ENCODE measurements at regions not wholly inside any gene's neighbourhood (a gene's known extent, or its start where the extent isn't known, plus 50 kb on each side); places are given as distances from the start of the nearest gene placed in this dataset.
"Not testable (repeated sequence)": the region's sequence is repeated elsewhere in the genome, so short reads cannot be mapped to it uniquely, and the experiment has no call there.

DNA sequence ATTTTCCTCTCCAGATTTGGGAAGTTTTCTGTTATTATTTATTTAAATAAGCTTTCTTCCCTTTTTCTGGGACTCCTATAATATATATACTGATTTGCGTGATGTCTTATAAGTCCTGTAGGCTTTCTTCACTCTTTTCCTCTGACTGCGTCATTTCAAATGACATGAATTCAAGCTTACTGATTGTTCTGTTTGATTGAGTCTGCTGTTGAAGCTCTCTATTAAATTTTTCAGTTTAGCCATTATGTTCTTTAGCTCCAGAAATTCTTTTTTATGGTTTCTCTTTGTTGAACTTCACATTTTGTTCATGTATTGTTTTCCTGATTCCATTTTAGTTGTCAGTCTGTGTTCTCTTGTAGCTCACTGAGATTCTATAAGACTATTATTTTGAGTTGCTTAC lies 135.8 kb upstream of the PRR23C start:
- Histone ChIP-seq H3K9me3 (ENCODE audit: insufficient read depth, low read length) (peaks cover 12% of the 10 kb centered on the region; the same call in 1 of the 2 replicates), H3K4me1 (ENCODE audit: insufficient read depth, insufficient read length) (peaks cover under 1% of the 10 kb centered on the region), H3K9ac (ENCODE audit: insufficient read length, low read depth) (no peak overlapping the region), H3K4me3 (ENCODE audit: insufficient read length, low read depth) (no peak overlapping the region), H3K27me3 (ENCODE audit: insufficient read depth, insufficient read length) (no peaks in the 10 kb centered on the region), H3K36me3 (ENCODE audit: insufficient read depth, insufficient read length, low read length) (no peaks in the 10 kb centered on the region)
- DNase-seq (ENCODE audit: low read depth, low spot score): no peak
- no peak for TF ChIP-seq YY1 (IDR thresholded peaks at IDR 0.05; ENCODE audit: insufficient read depth, insufficient read length)
- TF ChIP-seq SUZ12 (IDR thresholded peaks at IDR 0.05; ENCODE audit: extremely low read depth, insufficient read depth, insufficient read length): no peak
- no peak for TF ChIP-seq ZNF274 (IDR thresholded peaks at IDR 0.05; ENCODE audit: low read depth, low read length)

DNA sequence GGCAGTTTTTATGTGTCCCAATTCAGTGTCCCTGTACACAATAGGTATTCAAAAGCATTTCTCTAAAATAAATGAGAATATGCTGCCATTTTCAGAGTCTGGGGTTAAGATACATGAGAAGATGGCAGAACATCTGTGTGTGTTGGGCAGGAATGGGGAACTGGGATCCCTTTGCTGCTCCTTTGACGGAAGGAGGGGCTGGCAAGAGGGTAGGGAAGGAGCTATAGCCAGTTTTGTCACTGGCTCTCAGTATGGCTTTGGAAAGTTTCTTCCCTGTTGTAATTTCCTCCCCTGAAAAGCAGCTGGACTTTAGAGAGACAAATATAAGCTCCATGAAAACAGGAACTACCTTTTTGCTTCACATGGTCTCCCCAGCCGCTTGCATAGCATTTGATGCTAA lies 137.5 kb upstream of the PRR23C start:
- Histone ChIP-seq H3K27me3 (ENCODE audit: insufficient read depth, insufficient read length) (no peaks in the 10 kb centered on the region), H3K9me3 (ENCODE audit: insufficient read depth, low read length) (peaks cover 12% of the 10 kb centered on the region; the same call in 1 of the 2 replicates), H3K4me1 (ENCODE audit: insufficient read depth, insufficient read length) (peaks cover 7% of the 10 kb centered on the region), H3K36me3 (ENCODE audit: insufficient read depth, insufficient read length, low read length) (no peaks in the 10 kb centered on the region), H3K4me3 (ENCODE audit: insufficient read length, low read depth) (no peak overlapping the region), H3K9ac (ENCODE audit: insufficient read length, low read depth) (no peak overlapping the region)
- TF ChIP-seq SUZ12 (IDR thresholded peaks at IDR 0.05; ENCODE audit: extremely low read depth, insufficient read depth, insufficient read length) (no peak), ZNF274 (IDR thresholded peaks at IDR 0.05; ENCODE audit: low read depth, low read length) (no peak)
- DNase-seq (ENCODE audit: low read depth, low spot score): no peak

DNA sequence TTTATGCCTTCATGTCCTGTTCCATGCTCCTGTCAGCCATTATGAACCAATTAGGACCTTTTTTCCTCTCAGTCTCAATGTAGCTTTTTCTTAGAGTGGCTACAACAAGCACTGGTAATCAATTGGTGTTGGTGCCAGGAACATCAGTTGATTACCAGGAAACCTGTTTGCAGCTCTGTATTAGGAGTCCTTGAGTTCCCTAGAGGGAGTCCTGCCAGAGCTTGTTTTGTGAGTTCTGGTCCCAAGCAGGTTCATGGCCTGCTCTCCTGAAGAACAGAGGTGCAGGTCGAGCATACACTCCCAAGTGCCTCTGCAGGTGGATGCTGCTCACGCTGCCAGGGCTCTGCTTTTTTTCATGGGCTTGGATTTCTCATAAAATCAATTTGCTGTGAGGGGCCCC lies 137.9 kb upstream of the PRR23C start:
- Histone ChIP-seq H3K27me3 (ENCODE audit: insufficient read depth, insufficient read length) (no peaks in the 10 kb centered on the region), H3K4me3 (ENCODE audit: insufficient read length, low read depth) (no peak overlapping the region), H3K4me1 (ENCODE audit: insufficient read depth, insufficient read length) (peaks cover 7% of the 10 kb centered on the region), H3K9ac (ENCODE audit: insufficient read length, low read depth) (no peak overlapping the region), H3K36me3 (ENCODE audit: insufficient read depth, insufficient read length, low read length) (no peaks in the 10 kb centered on the region), H3K9me3 (ENCODE audit: insufficient read depth, low read length) (peaks cover 12% of the 10 kb centered on the region)
- DNase-seq (ENCODE audit: low read depth, low spot score): no peak
- TF ChIP-seq SUZ12 (IDR thresholded peaks at IDR 0.05; ENCODE audit: extremely low read depth, insufficient read depth, insufficient read length) (no peak), YY1 (IDR thresholded peaks at IDR 0.05; ENCODE audit: insufficient read depth, insufficient read length) (no peak), ZNF274 (IDR thresholded peaks at IDR 0.05; ENCODE audit: low read depth, low read length) (no peak)

DNA sequence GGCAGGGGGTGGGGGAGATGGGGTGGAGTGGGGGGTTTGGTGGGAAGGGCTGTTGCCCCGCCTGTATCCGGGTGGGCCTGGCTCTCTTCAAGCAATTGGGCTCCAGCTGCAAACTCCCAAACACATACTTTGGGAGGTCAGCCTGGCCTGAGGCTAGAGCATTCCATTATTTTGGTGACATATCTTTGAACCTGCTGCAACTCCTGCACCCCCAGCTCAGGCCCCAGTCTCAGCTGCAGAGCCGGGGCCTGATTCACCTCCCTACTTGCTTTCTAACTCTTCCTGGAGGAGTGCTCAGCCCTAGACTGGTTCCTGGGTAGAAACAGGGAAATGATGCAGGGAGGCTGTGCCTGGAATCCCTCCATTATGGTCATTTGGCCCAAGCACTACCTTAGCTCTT lies 140.8 kb upstream of the PRR23C start:
- Histone ChIP-seq H3K4me1 (ENCODE audit: insufficient read depth, insufficient read length) (peaks cover 7% of the 10 kb centered on the region), H3K36me3 (ENCODE audit: insufficient read depth, insufficient read length, low read length) (no peaks in the 10 kb centered on the region), H3K9me3 (ENCODE audit: insufficient read depth, low read length) (peaks cover 3% of the 10 kb centered on the region; the same call in 1 of the 2 replicates), H3K9ac (ENCODE audit: insufficient read length, low read depth) (no peak overlapping the region), H3K27me3 (ENCODE audit: insufficient read depth, insufficient read length) (no peaks in the 10 kb centered on the region), H3K4me3 (ENCODE audit: insufficient read length, low read depth) (no peak overlapping the region)
- no peak for DNase-seq (ENCODE audit: low read depth, low spot score)
- TF ChIP-seq SUZ12 (IDR thresholded peaks at IDR 0.05; ENCODE audit: extremely low read depth, insufficient read depth, insufficient read length): no peak
- no peak for TF ChIP-seq ZNF274 (IDR thresholded peaks at IDR 0.05; ENCODE audit: low read depth, low read length)
- TF ChIP-seq YY1 (IDR thresholded peaks at IDR 0.05; ENCODE audit: insufficient read depth, insufficient read length): no peak

DNA sequence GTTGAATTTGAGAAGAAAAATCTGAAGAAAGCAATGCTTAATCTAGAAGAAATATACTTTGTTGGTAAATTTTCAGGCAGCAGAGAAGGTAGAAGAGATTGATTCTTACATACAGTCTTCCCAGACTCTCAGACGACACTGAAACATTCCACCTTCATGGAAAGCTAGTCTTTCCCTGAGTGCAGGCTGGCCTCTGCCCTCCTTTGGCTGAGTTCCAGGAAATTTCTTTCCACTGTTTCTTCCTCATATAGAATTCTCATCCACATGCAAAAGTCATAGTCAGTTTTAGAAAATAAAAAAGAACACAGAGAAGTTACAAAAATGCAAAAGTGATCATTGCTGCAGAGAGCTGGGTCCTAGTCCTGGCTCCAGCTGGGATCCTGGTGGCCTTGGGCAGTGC lies 142.5 kb upstream of the PRR23C start:
- no peak for DNase-seq (ENCODE audit: low read depth, low spot score)
- Histone ChIP-seq H3K4me1 (ENCODE audit: insufficient read depth, insufficient read length) (peaks cover 7% of the 10 kb centered on the region), H3K4me3 (ENCODE audit: insufficient read length, low read depth) (no peak overlapping the region), H3K9me3 (ENCODE audit: insufficient read depth, low read length) (no peaks in the 10 kb centered on the region; the same call in 1 of the 2 replicates), H3K27me3 (ENCODE audit: insufficient read depth, insufficient read length) (no peaks in the 10 kb centered on the region), H3K9ac (ENCODE audit: insufficient read length, low read depth) (no peak overlapping the region), H3K36me3 (ENCODE audit: insufficient read depth, insufficient read length, low read length) (no peaks in the 10 kb centered on the region)
- TF ChIP-seq ZNF274 (IDR thresholded peaks at IDR 0.05; ENCODE audit: low read depth, low read length) (no peak), YY1 (IDR thresholded peaks at IDR 0.05; ENCODE audit: insufficient read depth, insufficient read length) (no peak), SUZ12 (IDR thresholded peaks at IDR 0.05; ENCODE audit: extremely low read depth, insufficient read depth, insufficient read length) (no peak)

DNA sequence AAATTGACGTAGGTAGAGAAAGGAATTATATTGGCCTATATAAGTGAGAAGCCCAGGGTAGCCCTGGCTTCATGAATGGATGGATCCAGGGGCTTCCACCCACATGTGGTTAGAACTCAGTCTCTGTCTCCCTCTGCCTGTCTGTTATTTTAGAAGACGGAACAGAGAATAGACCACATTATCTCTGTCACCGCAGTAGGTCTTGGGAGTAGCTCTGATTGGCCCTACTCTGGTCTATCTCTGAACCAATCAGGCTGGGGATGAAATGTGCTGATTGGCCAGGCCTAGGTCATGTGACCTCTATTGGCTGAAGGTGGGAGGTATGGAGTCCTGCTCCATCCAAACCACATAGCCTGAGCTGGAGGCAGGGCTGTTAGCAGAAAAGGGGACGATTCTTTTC lies 143.0 kb upstream of the PRR23C start:
- TF ChIP-seq YY1 (IDR thresholded peaks at IDR 0.05; ENCODE audit: insufficient read depth, insufficient read length) (no peak), ZNF274 (IDR thresholded peaks at IDR 0.05; ENCODE audit: low read depth, low read length) (no peak), SUZ12 (IDR thresholded peaks at IDR 0.05; ENCODE audit: extremely low read depth, insufficient read depth, insufficient read length) (no peak)
- Histone ChIP-seq H3K4me3 (ENCODE audit: insufficient read length, low read depth) (no peak overlapping the region), H3K9ac (ENCODE audit: insufficient read length, low read depth) (no peak overlapping the region), H3K4me1 (ENCODE audit: insufficient read depth, insufficient read length) (peaks cover 7% of the 10 kb centered on the region), H3K27me3 (ENCODE audit: insufficient read depth, insufficient read length) (no peaks in the 10 kb centered on the region), H3K36me3 (ENCODE audit: insufficient read depth, insufficient read length, low read length) (no peaks in the 10 kb centered on the region), H3K9me3 (ENCODE audit: insufficient read depth, low read length) (no peaks in the 10 kb centered on the region; the same call in 1 of the 2 replicates)
- DNase-seq (ENCODE audit: low read depth, low spot score): no peak

DNA sequence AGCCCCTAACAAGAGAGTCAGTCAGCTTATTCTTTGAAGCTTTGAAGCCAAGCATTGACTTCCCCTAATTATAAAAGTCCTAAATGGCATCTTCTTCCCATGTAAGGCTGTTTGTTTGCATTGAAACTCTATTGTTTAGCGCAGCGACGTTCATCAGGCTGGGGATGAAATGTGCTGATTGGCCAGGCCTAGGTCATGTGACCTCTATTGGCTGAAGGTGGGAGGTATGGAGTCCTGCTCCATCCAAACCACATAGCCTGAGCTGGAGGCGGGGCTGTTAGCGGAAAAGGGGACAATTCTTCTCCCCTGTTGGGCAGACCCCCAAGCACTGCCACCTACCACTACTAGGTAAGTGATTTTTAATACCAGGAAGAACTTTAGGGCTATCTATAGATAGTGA lies 145.3 kb upstream of the PRR23C start:
- no peak overlapping the region for H3K9ac ChIP-seq (ENCODE audit: insufficient read length, low read depth)
- no peaks in the 10 kb centered on the region; the same call in 1 of the 2 replicates for H3K9me3 ChIP-seq (ENCODE audit: insufficient read depth, low read length)
- DNase-seq (ENCODE audit: low read depth, low spot score): no peak
- no peak for TF ChIP-seq SUZ12 (IDR thresholded peaks at IDR 0.05; ENCODE audit: extremely low read depth, insufficient read depth, insufficient read length)
- TF ChIP-seq ZNF274 (IDR thresholded peaks at IDR 0.05; ENCODE audit: low read depth, low read length): no peak
- TF ChIP-seq YY1 (IDR thresholded peaks at IDR 0.05; ENCODE audit: insufficient read depth, insufficient read length): no peak
- no peaks in the 10 kb centered on the region for H3K27me3 ChIP-seq (ENCODE audit: insufficient read depth, insufficient read length)
- H3K4me1 ChIP-seq (ENCODE audit: insufficient read depth, insufficient read length): peaks cover 7% of the 10 kb centered on the region
- H3K4me3 ChIP-seq (ENCODE audit: insufficient read length, low read depth): no peak overlapping the region
- H3K36me3 ChIP-seq (ENCODE audit: insufficient read depth, insufficient read length, low read length): no peaks in the 10 kb centered on the region

DNA sequence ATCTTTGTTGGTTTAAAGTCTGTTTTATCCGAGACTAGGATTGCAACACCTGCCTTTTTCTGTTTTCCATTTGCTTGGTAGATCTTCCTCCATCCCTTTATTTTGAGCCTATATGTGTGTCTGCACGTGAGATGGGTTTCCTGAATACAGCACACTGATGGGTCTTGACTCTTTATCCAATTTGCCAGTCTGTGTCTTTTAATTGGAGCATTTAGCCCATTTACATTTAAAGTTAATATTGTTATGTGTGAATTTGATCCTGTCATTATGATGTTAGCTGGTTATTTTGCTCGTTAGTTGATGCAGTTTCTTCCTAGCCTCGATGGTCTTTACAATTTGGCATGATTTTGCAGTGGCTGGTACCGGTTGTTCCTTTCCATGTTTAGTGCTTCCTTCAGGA lies 149.4 kb upstream of the MRPS22 start:
- H3K4me3 ChIP-seq (ENCODE audit: insufficient read length, low read depth); DNase-seq (ENCODE audit: low read depth, low spot score); H3K27me3 ChIP-seq (ENCODE audit: insufficient read depth, insufficient read length); H3K36me3 ChIP-seq (ENCODE audit: insufficient read depth, insufficient read length, low read length); H3K9ac ChIP-seq (ENCODE audit: insufficient read length, low read depth); H3K4me1 ChIP-seq (ENCODE audit: insufficient read depth, insufficient read length): not testable (repeated sequence)
- H3K9me3 ChIP-seq (ENCODE audit: insufficient read depth, low read length): peaks cover 15% of the 10 kb centered on the region; the same call in 1 of the 2 replicates

DNA sequence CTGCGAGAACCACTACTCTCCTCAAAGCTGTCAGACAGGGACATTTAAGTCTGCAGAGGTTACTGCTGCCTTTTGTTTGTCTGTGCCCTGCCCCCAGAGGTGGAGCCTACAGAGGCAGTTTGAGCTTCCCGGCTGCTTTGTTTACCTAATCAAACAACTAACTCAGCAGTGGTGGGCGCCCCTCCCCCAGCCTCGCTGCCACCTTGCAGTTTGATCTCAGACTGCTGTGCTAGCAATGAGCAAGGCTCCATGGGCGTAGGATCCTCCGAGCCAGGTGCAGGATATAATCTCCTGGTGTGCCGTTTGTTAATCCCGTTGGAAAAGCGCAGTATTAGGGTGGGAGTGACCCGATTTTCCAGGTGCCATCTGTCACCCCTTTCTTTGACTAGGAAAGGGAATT lies 147.7 kb upstream of the MRPS22 start:
- H3K4me1 ChIP-seq (ENCODE audit: insufficient read depth, insufficient read length); H3K36me3 ChIP-seq (ENCODE audit: insufficient read depth, insufficient read length, low read length); H3K9ac ChIP-seq (ENCODE audit: insufficient read length, low read depth); H3K27me3 ChIP-seq (ENCODE audit: insufficient read depth, insufficient read length); DNase-seq (ENCODE audit: low read depth, low spot score); H3K4me3 ChIP-seq (ENCODE audit: insufficient read length, low read depth): not testable (repeated sequence)
- H3K9me3 ChIP-seq (ENCODE audit: insufficient read depth, low read length): peaks cover 15% of the 10 kb centered on the region; the same call in 1 of the 2 replicates
